GM23248 (cell line): ENCODE measurements at regions not wholly inside any gene's neighbourhood (a gene's known extent, or its start where the extent isn't known, plus 50 kb on each side); places are given as distances from the start of the nearest gene placed in this dataset.

ENCODE experiments used
- EZH2 ChIP-seq: fragments of 200-600 bp; sonication (generic); IDR thresholded peaks from 2 replicates; pipeline ENCODE4 v1.6.1; 2018; ENCODE audit warnings: antibody characterized with exemption, mild to moderate bottlenecking; ENCODE audit not compliant: insufficient read depth, poor library complexity, severe bottlenecking
- EZH2phosphoT487 ChIP-seq: fragments of 200-600 bp; sonication (generic); IDR thresholded peaks from 2 replicates; pipeline ENCODE4 v1.6.1; 2018; ENCODE audit warnings: antibody characterized with exemption, moderate library complexity, mild to moderate bottlenecking, low read depth; ENCODE audit not compliant: insufficient read depth

DNA sequence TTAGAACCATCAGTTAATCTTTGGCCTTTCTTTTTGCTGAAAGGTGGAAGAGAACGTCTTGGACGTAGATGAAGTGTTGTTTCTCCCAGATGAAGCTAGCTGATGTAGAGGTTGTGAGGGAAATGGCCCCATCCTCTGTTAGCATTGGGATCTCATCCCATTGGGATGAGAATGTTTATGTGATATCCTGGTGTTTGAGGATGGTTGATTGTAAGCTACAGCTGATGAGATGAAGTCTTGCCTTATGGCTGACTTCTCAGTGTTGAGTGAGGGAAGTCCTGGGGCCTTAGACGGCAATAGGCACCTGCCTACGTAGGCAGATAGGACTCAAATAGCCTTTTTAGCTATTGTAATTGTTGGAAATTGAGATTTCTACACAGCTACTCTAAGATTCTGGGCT lies 211.3 kb downstream of the MYCN start:
- no peak for TF ChIP-seq EZH2phosphoT487
- no peak for TF ChIP-seq EZH2
